H1 (cell line): ENCODE measurements at regions not wholly inside any gene's neighbourhood (a gene's known extent, or its start where the extent isn't known, plus 50 kb on each side); places are given as distances from the start of the nearest gene placed in this dataset.

Source experiments
- ASH2L ChIP-seq: fragments of 200-600, 300-600 bp; sonication (generic); IDR thresholded peaks from one replicate; pipeline ENCODE4 v1.7.1; 2017; ENCODE audit warnings: low read length
- BCL11A ChIP-seq, 2 experiments: IDR thresholded peaks; one replicate each; pipeline ENCODE4 v1.6.1; 2011; ENCODE audit warnings: low read depth in 2 of 2, low read length in 2 of 2, mild to moderate bottlenecking in 2 of 2
- CEBPB ChIP-seq: IDR thresholded peaks from 2 replicates; pipeline ENCODE4 v1.6.1; 2012; ENCODE audit warnings: low read depth, low read length
- CTCF ChIP-seq, 3 experiments: IDR thresholded peaks; 1 replicate in 2 of 3; 2 replicates in 1 of 3; pipeline versions ENCODE4 v1.5.1 to v1.6.1; 2011; ENCODE audit warnings: low read length in 3 of 3, mild to moderate bottlenecking in 3 of 3, inconsistent platforms in 2 of 3, low read depth in 1 of 3, moderate library complexity in 1 of 3; ENCODE audit not compliant: insufficient read depth in 1 of 3; ENCODE audit errors: control extremely low read depth in 1 of 3
- PHF8 ChIP-seq: fragments of 200-600 bp; sonication (generic); conservative IDR thresholded peaks from 2 replicates; pipeline ENCODE4 v1.7.1; 2012; ENCODE audit warnings: low read depth, mild to moderate bottlenecking, inconsistent platforms, low read length, moderate library complexity
- RAD21 ChIP-seq, 2 experiments: IDR thresholded peaks in 1 of 2; conservative IDR thresholded peaks in 1 of 2; 2 replicates each; pipeline ENCODE4 v1.6.1; 2011; ENCODE audit warnings: low read depth in 2 of 2, low read length in 2 of 2, improper control_type of control experiment in 1 of 2, inconsistent platforms in 1 of 2, mild to moderate bottlenecking in 1 of 2, moderate library complexity in 1 of 2
- RXRA ChIP-seq: IDR thresholded peaks from 2 replicates; pipeline ENCODE4 v1.6.1; 2011; ENCODE audit warnings: low read depth, mild to moderate bottlenecking, low read length, moderate library complexity; ENCODE audit not compliant: insufficient read depth
- SIRT6 ChIP-seq: IDR thresholded peaks from one replicate; pipeline ENCODE4 v1.7.1; 2012; ENCODE audit warnings: low read length, inconsistent platforms
- SRF ChIP-seq: IDR thresholded peaks from 2 replicates; pipeline ENCODE4 v1.6.1; 2011; ENCODE audit warnings: mild to moderate bottlenecking, low read depth, low read length, moderate library complexity
- TF ChIP-seq, protein P1 (sequence below): fragments of 300-600 bp; sonication (generic); IDR thresholded peaks from 2 replicates; pipeline ENCODE4 v1.7.1; 2012; ENCODE audit warnings: low read length, moderate library complexity, mild to moderate bottlenecking, inconsistent platforms; ENCODE audit not compliant: insufficient replicate concordance

DNA sequence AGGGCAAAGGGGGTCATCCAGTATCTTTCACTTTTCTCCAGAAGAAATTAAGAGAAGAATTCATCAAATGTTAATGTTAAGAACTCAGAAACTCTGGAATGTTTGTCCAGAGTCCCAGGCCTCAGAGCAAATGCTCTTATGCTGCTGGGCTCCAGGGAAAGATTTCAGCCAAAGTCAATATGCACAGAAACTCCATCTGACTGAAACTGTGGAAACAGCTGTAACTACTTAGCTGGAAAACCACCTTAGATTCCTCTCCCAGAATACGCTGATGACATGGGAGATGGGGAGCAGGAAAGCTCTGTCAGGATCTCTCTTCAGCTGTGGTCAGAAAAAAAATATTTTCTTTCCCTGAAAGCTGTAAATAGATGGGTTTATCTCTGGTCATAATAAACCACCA is 559.6 kb downstream of the RFPL4B start (continued):
- TF ChIP-seq, protein P1, sequence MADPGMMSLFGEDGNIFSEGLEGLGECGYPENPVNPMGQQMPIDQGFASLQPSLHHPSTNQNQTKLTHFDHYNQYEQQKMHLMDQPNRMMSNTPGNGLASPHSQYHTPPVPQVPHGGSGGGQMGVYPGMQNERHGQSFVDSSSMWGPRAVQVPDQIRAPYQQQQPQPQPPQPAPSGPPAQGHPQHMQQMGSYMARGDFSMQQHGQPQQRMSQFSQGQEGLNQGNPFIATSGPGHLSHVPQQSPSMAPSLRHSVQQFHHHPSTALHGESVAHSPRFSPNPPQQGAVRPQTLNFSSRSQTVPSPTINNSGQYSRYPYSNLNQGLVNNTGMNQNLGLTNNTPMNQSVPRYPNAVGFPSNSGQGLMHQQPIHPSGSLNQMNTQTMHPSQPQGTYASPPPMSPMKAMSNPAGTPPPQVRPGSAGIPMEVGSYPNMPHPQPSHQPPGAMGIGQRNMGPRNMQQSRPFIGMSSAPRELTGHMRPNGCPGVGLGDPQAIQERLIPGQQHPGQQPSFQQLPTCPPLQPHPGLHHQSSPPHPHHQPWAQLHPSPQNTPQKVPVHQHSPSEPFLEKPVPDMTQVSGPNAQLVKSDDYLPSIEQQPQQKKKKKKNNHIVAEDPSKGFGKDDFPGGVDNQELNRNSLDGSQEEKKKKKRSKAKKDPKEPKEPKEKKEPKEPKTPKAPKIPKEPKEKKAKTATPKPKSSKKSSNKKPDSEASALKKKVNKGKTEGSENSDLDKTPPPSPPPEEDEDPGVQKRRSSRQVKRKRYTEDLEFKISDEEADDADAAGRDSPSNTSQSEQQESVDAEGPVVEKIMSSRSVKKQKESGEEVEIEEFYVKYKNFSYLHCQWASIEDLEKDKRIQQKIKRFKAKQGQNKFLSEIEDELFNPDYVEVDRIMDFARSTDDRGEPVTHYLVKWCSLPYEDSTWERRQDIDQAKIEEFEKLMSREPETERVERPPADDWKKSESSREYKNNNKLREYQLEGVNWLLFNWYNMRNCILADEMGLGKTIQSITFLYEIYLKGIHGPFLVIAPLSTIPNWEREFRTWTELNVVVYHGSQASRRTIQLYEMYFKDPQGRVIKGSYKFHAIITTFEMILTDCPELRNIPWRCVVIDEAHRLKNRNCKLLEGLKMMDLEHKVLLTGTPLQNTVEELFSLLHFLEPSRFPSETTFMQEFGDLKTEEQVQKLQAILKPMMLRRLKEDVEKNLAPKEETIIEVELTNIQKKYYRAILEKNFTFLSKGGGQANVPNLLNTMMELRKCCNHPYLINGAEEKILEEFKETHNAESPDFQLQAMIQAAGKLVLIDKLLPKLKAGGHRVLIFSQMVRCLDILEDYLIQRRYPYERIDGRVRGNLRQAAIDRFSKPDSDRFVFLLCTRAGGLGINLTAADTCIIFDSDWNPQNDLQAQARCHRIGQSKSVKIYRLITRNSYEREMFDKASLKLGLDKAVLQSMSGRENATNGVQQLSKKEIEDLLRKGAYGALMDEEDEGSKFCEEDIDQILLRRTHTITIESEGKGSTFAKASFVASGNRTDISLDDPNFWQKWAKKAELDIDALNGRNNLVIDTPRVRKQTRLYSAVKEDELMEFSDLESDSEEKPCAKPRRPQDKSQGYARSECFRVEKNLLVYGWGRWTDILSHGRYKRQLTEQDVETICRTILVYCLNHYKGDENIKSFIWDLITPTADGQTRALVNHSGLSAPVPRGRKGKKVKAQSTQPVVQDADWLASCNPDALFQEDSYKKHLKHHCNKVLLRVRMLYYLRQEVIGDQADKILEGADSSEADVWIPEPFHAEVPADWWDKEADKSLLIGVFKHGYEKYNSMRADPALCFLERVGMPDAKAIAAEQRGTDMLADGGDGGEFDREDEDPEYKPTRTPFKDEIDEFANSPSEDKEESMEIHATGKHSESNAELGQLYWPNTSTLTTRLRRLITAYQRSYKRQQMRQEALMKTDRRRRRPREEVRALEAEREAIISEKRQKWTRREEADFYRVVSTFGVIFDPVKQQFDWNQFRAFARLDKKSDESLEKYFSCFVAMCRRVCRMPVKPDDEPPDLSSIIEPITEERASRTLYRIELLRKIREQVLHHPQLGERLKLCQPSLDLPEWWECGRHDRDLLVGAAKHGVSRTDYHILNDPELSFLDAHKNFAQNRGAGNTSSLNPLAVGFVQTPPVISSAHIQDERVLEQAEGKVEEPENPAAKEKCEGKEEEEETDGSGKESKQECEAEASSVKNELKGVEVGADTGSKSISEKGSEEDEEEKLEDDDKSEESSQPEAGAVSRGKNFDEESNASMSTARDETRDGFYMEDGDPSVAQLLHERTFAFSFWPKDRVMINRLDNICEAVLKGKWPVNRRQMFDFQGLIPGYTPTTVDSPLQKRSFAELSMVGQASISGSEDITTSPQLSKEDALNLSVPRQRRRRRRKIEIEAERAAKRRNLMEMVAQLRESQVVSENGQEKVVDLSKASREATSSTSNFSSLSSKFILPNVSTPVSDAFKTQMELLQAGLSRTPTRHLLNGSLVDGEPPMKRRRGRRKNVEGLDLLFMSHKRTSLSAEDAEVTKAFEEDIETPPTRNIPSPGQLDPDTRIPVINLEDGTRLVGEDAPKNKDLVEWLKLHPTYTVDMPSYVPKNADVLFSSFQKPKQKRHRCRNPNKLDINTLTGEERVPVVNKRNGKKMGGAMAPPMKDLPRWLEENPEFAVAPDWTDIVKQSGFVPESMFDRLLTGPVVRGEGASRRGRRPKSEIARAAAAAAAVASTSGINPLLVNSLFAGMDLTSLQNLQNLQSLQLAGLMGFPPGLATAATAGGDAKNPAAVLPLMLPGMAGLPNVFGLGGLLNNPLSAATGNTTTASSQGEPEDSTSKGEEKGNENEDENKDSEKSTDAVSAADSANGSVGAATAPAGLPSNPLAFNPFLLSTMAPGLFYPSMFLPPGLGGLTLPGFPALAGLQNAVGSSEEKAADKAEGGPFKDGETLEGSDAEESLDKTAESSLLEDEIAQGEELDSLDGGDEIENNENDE, result no peak
- TF ChIP-seq PHF8, result no peak
- TF ChIP-seq CEBPB, result no peak
- no peak for TF ChIP-seq RAD21 (IDR thresholded peaks at IDR 0.05 in 1 of 2, conservative IDR thresholded peaks at IDR 0.05 in 1 of 2; ENCODE audit: low read depth in 2 of 2, low read length in 2 of 2)
- TF ChIP-seq CTCF (IDR thresholded peaks at IDR 0.05; ENCODE audit: control extremely low read depth in 1 of 3, insufficient read depth in 1 of 3, low read depth in 1 of 3, low read length in 3 of 3), result no peak
- TF ChIP-seq SRF, result no peak
- TF ChIP-seq SIRT6, result no peak
- no peak for TF ChIP-seq BCL11A (IDR thresholded peaks at IDR 0.05; ENCODE audit: low read depth in 2 of 2, low read length in 2 of 2)
- no peak for TF ChIP-seq RXRA
- no peak for TF ChIP-seq ASH2L
